NB4 (cell line): ENCODE measurements at regions not wholly inside any gene's neighbourhood (a gene's known extent, or its start where the extent isn't known, plus 50 kb on each side); places are given as distances from the start of the nearest gene placed in this dataset.

Experiments used
- DNase-seq: peaks from one replicate; pipeline ENCODE4 v3.0.0; 2010; ENCODE audit warnings: low read depth
- H3K4me3 ChIP-seq: one replicate; pipeline ENCODE4 v1.5.1; 2011; ENCODE audit warnings: mild to moderate bottlenecking, low read depth, low read length, moderate library complexity
- CTCF ChIP-seq: IDR thresholded peaks from one replicate; pipeline ENCODE4 v1.5.1; 2012; ENCODE audit warnings: low read depth, low read length
- MAX ChIP-seq: IDR thresholded peaks from 2 replicates; pipeline ENCODE4 v1.6.1; 2011; ENCODE audit warnings: low read depth, low read length
- MYC ChIP-seq: IDR thresholded peaks from 2 replicates; pipeline ENCODE4 v1.6.1; 2011; ENCODE audit warnings: low read depth, low read length
- POLR2A ChIP-seq: IDR thresholded peaks from 2 replicates; pipeline ENCODE4 v1.6.1; 2011; ENCODE audit warnings: mild to moderate bottlenecking; ENCODE audit not compliant: insufficient read length; ENCODE audit errors: extremely low read depth

GRCh38 chr1:73356485-73356884 lies 841.5 kb downstream of the LRRIQ3 start:
- no peak overlapping the region for H3K4me3 ChIP-seq
- no peak for DNase-seq
- TF ChIP-seq POLR2A (no peak), MAX (no peak), MYC (no peak), CTCF (no peak)

GRCh38 chr1:73343947-73344346 lies 854.0 kb downstream of the LRRIQ3 start:
- no peak overlapping the region for H3K4me3 ChIP-seq
- TF ChIP-seq POLR2A: no peak
- no peak for TF ChIP-seq MAX
- no peak for TF ChIP-seq MYC
- no peak for TF ChIP-seq CTCF
- no peak for DNase-seq

- TF ChIP-seq POLR2A (no peak), CTCF (no peak), MAX (no peak), MYC (no peak)
- no peak for DNase-seq
- H3K4me3 ChIP-seq: no peak overlapping the region
These were observed 864.0 kb downstream of the LRRIQ3 start for GRCh38 chr1:73333847-73334503.

GRCh38 chr1:73331726-73332125 lies 866.2 kb downstream of the LRRIQ3 start:
- H3K4me3 ChIP-seq: no peak overlapping the region
- no peak for DNase-seq
- TF ChIP-seq POLR2A (no peak), CTCF (no peak), MYC (no peak), MAX (no peak)

GRCh38 chr1:73327998-73328397 lies 870.0 kb downstream of the LRRIQ3 start:
- no peak overlapping the region for H3K4me3 ChIP-seq
- no peak for TF ChIP-seq POLR2A
- no peak for TF ChIP-seq MYC
- no peak for TF ChIP-seq MAX
- no peak for TF ChIP-seq CTCF
- no peak for DNase-seq
